ENCODE measurements at regions not wholly inside any gene's neighbourhood (a gene's known extent, or its start where the extent isn't known, plus 50 kb on each side); places are given as distances from the start of the nearest gene placed in this dataset.
"Not testable (repeated sequence)": the region's sequence is repeated elsewhere in the genome, so short reads cannot be mapped to it uniquely, and the experiment has no call there.

DNA sequence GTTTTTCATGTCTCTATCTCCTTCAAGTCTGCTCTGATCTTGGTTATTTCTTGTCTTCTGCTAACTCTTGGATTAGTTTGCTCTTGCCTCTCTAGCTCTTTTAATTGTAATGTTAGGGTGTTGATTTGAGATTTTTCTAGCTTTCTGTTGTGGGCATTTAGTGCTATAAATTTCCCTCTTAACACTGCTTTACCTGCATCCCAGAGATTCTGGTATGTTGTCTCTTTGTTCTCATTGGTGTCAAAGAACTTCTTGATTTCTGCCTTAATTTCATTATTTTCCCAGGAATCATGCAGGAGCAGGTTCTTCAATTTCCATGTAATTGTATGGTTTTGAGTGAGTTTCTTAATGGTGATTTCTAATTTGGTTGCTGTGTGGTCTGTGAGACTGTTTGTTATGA lies 128.5 kb upstream of the ZNF267 start:
- TF ChIP-seq, protein P1, sequence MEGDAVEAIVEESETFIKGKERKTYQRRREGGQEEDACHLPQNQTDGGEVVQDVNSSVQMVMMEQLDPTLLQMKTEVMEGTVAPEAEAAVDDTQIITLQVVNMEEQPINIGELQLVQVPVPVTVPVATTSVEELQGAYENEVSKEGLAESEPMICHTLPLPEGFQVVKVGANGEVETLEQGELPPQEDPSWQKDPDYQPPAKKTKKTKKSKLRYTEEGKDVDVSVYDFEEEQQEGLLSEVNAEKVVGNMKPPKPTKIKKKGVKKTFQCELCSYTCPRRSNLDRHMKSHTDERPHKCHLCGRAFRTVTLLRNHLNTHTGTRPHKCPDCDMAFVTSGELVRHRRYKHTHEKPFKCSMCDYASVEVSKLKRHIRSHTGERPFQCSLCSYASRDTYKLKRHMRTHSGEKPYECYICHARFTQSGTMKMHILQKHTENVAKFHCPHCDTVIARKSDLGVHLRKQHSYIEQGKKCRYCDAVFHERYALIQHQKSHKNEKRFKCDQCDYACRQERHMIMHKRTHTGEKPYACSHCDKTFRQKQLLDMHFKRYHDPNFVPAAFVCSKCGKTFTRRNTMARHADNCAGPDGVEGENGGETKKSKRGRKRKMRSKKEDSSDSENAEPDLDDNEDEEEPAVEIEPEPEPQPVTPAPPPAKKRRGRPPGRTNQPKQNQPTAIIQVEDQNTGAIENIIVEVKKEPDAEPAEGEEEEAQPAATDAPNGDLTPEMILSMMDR (conservative IDR thresholded peaks at IDR 0.05 in 1 of 2, IDR thresholded peaks at IDR 0.05 in 1 of 2; ENCODE audit: extremely low read depth in 1 of 2, insufficient read depth in 1 of 2, low read depth in 1 of 2, low read length in 2 of 2): not testable (repeated sequence)
- TF ChIP-seq EZH2 (IDR thresholded peaks at IDR 0.05; ENCODE audit: borderline replicate concordance, low read length): not testable (repeated sequence)

Measured in mammary epithelial cell (primary cell).